GM19467 (cell line): ENCODE measurements at regions not wholly inside any gene's neighbourhood (a gene's known extent, or its start where the extent isn't known, plus 50 kb on each side); places are given as distances from the start of the nearest gene placed in this dataset.
"Not testable (repeated sequence)": the region's sequence is repeated elsewhere in the genome, so short reads cannot be mapped to it uniquely, and the experiment has no call there.

Experiments used
- ATAC-seq: cut with Tn5 transposase; IDR thresholded peaks from one replicate; pipeline ENCODE4 v1.9.1; 2021; ENCODE audit warnings: mild to moderate bottlenecking, moderate library complexity; ENCODE audit not compliant: unreplicated experiment

GRCh38 chr18:67455890-67456501 is 60.5 kb downstream of the DSEL start:
- no peak for ATAC-seq

- no peak for ATAC-seq
Measured at GRCh38 chr18:67453901-67454300, 62.6 kb downstream of the DSEL start.

GRCh38 chr18:67451960-67452359 is 64.6 kb downstream of the DSEL start:
- ATAC-seq, result no peak

GRCh38 chr18:67451101-67451500 is 65.4 kb downstream of the DSEL start:
- ATAC-seq, result not testable (repeated sequence)

GRCh38 chr18:67433971-67434370 is 82.5 kb downstream of the DSEL start:
- ATAC-seq, result no peak

- ATAC-seq, result no peak
Measured at GRCh38 chr18:67432806-67433205, 83.7 kb downstream of the DSEL start.

- no peak for ATAC-seq
Measured at GRCh38 chr18:67428805-67429204, 87.7 kb downstream of the DSEL start.

GRCh38 chr18:67428158-67428557 is 88.4 kb downstream of the DSEL start:
- ATAC-seq, result no peak

GRCh38 chr18:67426486-67426885 is 90.0 kb downstream of the DSEL start:
- no peak for ATAC-seq

GRCh38 chr18:67425672-67426071 is 90.8 kb downstream of the DSEL start:
- ATAC-seq, result no peak

GRCh38 chr18:67421651-67422050 is 94.9 kb downstream of the DSEL start:
- ATAC-seq, result no peak

GRCh38 chr18:67417864-67418523 is 98.5 kb downstream of the DSEL start:
- ATAC-seq, result peak; percentile 93

- ATAC-seq, result no peak
Measured at GRCh38 chr18:67411116-67411515, 105.4 kb downstream of the DSEL start.

GRCh38 chr18:67410075-67411070 is 106.1 kb downstream of the DSEL start:
- no peak for ATAC-seq

- no peak for ATAC-seq
Measured at GRCh38 chr18:67408240-67408639, 108.3 kb downstream of the DSEL start.

GRCh38 chr18:67406714-67407113 is 109.8 kb downstream of the DSEL start:
- ATAC-seq, result no peak

- ATAC-seq, result no peak
Measured at GRCh38 chr18:67402543-67402942, 114.0 kb downstream of the DSEL start.

- no peak for ATAC-seq
Measured at GRCh38 chr18:67400502-67401117, 115.9 kb downstream of the DSEL start.

GRCh38 chr18:67386032-67386431 is 130.5 kb downstream of the DSEL start:
- ATAC-seq, result no peak

GRCh38 chr18:67385455-67385854 is 131.1 kb downstream of the DSEL start:
- ATAC-seq, result no peak

GRCh38 chr18:67384057-67384456 is 132.5 kb downstream of the DSEL start:
- ATAC-seq, result not testable (repeated sequence)
